Neural progenitor cell (in vitro differentiated cells): ENCODE measurements at regions not wholly inside any gene's neighbourhood (a gene's known extent, or its start where the extent isn't known, plus 50 kb on each side); places are given as distances from the start of the nearest gene placed in this dataset.

Experiments used
- CTCF ChIP-seq: fragments of 200-600 bp; sonication (generic); IDR thresholded peaks from 2 replicates; pipeline ENCODE4 v1.5.1; 2017; ENCODE audit warnings: antibody characterized with exemption, mild to moderate bottlenecking
- EZH2 ChIP-seq: fragments of 200-600 bp; sonication (generic); IDR thresholded peaks from 2 replicates; pipeline ENCODE4 v1.6.1; 2017; ENCODE audit warnings: antibody characterized with exemption, mild to moderate bottlenecking, moderate library complexity

GRCh38 chr2:100213595-100213994 lies 71.2 kb upstream of the AFF3 start:
- TF ChIP-seq CTCF (no peak), EZH2 (no peak)
